ENCODE measurements at regions not wholly inside any gene's neighbourhood (a gene's known extent, or its start where the extent isn't known, plus 50 kb on each side); places are given as distances from the start of the nearest gene placed in this dataset.
"Not testable (repeated sequence)": the region's sequence is repeated elsewhere in the genome, so short reads cannot be mapped to it uniquely, and the experiment has no call there.

DNA sequence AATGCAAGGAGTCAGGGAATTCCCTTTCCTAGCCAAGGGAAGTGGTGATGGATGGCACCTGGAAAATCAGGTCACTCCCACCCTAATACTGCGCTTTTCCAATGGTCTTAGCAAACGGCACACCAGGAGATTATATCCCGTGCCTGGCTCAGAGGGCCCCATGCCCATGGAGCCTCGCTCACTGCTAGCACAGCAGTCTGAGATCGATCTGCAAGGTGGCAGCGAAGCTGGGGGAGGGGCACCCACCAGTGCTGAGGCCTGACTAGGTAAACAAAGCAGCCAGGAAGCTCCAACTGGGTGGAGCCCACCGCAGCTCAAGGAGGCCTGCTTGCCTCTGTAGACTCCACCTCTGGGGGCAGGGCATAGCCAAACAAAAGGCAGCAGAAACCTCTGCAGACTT, 74.2 kb downstream of the OR5AK2 start:
- TF ChIP-seq, protein P1, sequence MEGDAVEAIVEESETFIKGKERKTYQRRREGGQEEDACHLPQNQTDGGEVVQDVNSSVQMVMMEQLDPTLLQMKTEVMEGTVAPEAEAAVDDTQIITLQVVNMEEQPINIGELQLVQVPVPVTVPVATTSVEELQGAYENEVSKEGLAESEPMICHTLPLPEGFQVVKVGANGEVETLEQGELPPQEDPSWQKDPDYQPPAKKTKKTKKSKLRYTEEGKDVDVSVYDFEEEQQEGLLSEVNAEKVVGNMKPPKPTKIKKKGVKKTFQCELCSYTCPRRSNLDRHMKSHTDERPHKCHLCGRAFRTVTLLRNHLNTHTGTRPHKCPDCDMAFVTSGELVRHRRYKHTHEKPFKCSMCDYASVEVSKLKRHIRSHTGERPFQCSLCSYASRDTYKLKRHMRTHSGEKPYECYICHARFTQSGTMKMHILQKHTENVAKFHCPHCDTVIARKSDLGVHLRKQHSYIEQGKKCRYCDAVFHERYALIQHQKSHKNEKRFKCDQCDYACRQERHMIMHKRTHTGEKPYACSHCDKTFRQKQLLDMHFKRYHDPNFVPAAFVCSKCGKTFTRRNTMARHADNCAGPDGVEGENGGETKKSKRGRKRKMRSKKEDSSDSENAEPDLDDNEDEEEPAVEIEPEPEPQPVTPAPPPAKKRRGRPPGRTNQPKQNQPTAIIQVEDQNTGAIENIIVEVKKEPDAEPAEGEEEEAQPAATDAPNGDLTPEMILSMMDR (IDR thresholded peaks at IDR 0.05; ENCODE audit: insufficient read depth, low read length, poor library complexity, severe bottlenecking): not testable (repeated sequence)
- TF ChIP-seq EZH2phosphoT487 (conservative IDR thresholded peaks at IDR 0.05; ENCODE audit: low read length): not testable (repeated sequence)

All from SU-DHL-6 (cell line).